ENCODE measurements at regions not wholly inside any gene's neighbourhood (a gene's known extent, or its start where the extent isn't known, plus 50 kb on each side); places are given as distances from the start of the nearest gene placed in this dataset.

- intact Hi-C loops (cut with DNase I): no loop called here
- no peak for DNase-seq
Measured at GRCh38 chr3:23739536-23739935, 66.2 kb upstream of the UBE2E1 start.

- DNase-seq: no peak
- intact Hi-C loops (cut with DNase I): no loop called here
Measured at GRCh38 chr3:23740517-23740965, 65.2 kb upstream of the UBE2E1 start.

- intact Hi-C loops (cut with DNase I): no loop called here
- DNase-seq: no peak
Measured at GRCh38 chr3:23741036-23741706, 64.6 kb upstream of the UBE2E1 start.

GRCh38 chr3:23743141-23743784 lies 62.5 kb upstream of the UBE2E1 start:
- intact Hi-C loops (cut with DNase I): no loop called here
- no peak for DNase-seq

DNA sequence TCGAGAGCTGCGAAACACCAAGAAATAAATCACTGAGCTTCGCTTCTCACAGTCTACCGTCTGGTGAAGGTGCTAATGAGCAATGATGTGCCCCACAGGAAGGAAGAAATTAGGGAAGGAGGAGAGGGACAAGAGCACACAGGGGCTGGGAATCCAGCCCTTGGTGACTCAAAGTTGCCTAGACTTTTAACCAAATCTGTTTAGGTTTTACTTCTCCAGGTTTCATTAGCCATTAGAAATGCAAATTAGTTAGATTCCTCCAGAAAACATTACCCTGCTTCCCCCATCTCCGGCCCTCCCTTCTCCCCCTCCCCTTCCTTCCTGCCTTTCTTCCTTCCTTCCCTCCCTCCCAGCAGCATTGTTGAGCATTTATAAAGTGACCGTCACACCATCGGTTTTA lies 59.3 kb upstream of the UBE2E1 start:
- intact Hi-C loops (cut with DNase I): loop anchor here (5.0 kb wide), 1 partner anchor 1219 kb away; no protein-coding TSS in a partner anchor
- no peak for DNase-seq

GRCh38 chr3:23747841-23748240 lies 57.9 kb upstream of the UBE2E1 start:
- intact Hi-C loops (cut with DNase I): loop anchor here (5.0 kb wide), 1 partner anchor 1221 kb away; no protein-coding TSS in a partner anchor
- DNase-seq: no peak

- DNase-seq: no peak
- intact Hi-C loops (cut with DNase I): loop anchor here (5.0 kb wide), 1 partner anchor 1221 kb away; no protein-coding TSS in a partner anchor
Measured at GRCh38 chr3:23748398-23749110, 57.2 kb upstream of the UBE2E1 start.

DNA sequence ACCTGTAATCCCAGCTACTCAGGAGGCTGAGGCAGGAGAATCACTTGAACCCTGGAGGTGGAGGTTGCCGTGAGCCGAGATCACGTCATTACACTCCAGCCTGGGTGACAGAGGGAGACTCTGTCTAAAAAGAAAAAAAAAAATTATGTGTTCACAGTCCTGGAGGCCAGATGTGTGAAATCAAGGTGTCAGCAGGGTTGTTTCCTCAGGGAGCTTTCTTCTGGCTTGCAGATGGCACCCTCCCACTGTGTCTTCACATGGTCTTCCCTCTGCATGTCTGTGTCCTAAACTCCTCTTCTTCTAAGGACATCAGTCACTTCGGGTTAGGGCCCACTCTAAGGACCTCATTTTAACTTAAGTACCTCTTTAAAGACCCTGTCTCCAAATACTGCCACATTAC lies 56.1 kb upstream of the UBE2E1 start:
- DNase-seq: no peak
- intact Hi-C loops (cut with DNase I): loop anchor here (5.0 kb wide), 1 partner anchor 1222 kb away; no protein-coding TSS in a partner anchor

- DNase-seq: no peak
- intact Hi-C loops (cut with DNase I): no loop called here
Measured at GRCh38 chr3:23750573-23751210, 55.1 kb upstream of the UBE2E1 start.

GRCh38 chr3:23751212-23751723 lies 54.5 kb upstream of the UBE2E1 start:
- intact Hi-C loops (cut with DNase I): no loop called here
- no peak for DNase-seq

DNA sequence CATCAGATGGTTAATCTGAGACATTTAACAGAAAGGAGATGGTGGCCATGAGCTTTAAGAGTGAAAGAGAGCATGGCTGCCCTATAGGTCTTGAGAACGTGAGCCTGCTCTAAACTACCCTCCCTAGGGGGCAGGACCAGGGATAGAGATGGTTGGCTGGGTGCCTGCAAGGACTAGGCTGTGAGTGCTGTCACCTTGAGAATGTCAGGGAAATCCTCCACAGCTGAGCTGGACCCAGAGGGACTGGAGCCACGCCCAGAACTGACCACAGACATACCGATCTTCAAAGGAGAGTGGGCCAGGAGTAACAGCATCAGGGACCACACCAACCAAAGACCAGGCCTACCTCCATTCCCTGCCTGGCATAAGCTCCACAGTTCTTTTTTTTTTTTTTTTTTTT lies 53.6 kb upstream of the UBE2E1 start:
- intact Hi-C loops (cut with DNase I): no loop called here

DNA sequence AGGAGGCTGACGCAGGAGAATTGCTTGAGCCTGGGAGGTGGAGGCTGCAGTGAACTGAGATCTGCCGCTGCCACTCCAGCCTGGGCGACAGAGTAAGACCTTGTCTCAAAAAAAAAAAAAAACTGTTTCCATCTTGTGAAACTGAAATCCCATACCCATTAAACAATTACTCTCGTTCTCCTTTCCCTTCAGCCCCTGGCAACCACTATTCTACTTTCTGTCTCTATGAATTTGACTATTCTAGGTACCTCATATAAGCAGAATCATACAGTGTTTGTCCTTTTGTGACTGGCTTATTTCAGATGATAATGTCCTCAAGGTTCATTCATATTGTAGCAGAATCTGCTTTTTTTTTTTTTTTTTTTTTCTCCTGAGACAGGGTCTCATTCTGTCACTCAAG lies 51.5 kb upstream of the UBE2E1 start:
- intact Hi-C loops (cut with DNase I): no loop called here
- DNase-seq: no peak

More for the DNA sequence above, 53.6 kb upstream of the UBE2E1 start:
- DNase-seq: no peak
